Mesothelial cell of epicardium (in vitro differentiated cells): ENCODE measurements at regions not wholly inside any gene's neighbourhood (a gene's known extent, or its start where the extent isn't known, plus 50 kb on each side); places are given as distances from the start of the nearest gene placed in this dataset.
"Not testable (repeated sequence)": the region's sequence is repeated elsewhere in the genome, so short reads cannot be mapped to it uniquely, and the experiment has no call there.

ENCODE experiments used
- DNase-seq, 2 experiments: peaks; one replicate each; pipeline ENCODE4 v3.0.0; 2021; ENCODE audit warnings: low spot score in 2 of 2; ENCODE audit not compliant: unreplicated experiment in 2 of 2
- H3K27ac Mint-ChIP-seq: 2 replicates; pipeline ENCODE4 v1.8.0; 2021; ENCODE audit warnings: mixed read lengths
- H3K27me3 Mint-ChIP-seq: 2 replicates; pipeline ENCODE4 v1.8.0; 2021; ENCODE audit warnings: low read depth, mixed read lengths
- H3K36me3 Mint-ChIP-seq: 2 replicates; pipeline ENCODE4 v1.8.0; 2021; ENCODE audit warnings: mixed read lengths
- H3K4me1 Mint-ChIP-seq: 2 replicates; pipeline ENCODE4 v1.8.0; 2021; ENCODE audit warnings: mixed read lengths
- H3K4me3 Mint-ChIP-seq: 2 replicates; pipeline ENCODE4 v1.8.0; 2021; ENCODE audit warnings: mild to moderate bottlenecking, moderate library complexity, mixed read lengths
- H3K9me3 Mint-ChIP-seq: 2 replicates; pipeline ENCODE4 v1.8.0; 2021; ENCODE audit warnings: mixed read lengths
- CTCF ChIP-seq: fragments of 200-600 bp; sonication (generic); IDR thresholded peaks from one replicate; pipeline ENCODE4 v1.5.0; 2021; ENCODE audit warnings: antibody characterized with exemption; ENCODE audit not compliant: unreplicated experiment

GRCh38 chr7:152505606-152506005 lies 69.8 kb upstream of the KMT2C start:
- Mint-ChIP-seq H3K9me3 (no peaks in the 10 kb centered on the region), H3K4me1 (peaks cover 6% of the 10 kb centered on the region), H3K36me3 (no peaks in the 10 kb centered on the region), H3K27me3 (no peaks in the 10 kb centered on the region), H3K27ac (peak overlapping the region; percentile 53), H3K4me3 (no peak overlapping the region)
- no peak for DNase-seq
- TF ChIP-seq CTCF, result no peak

GRCh38 chr7:152504816-152505215 lies 69.0 kb upstream of the KMT2C start:
- TF ChIP-seq CTCF, result no peak
- H3K4me3 Mint-ChIP-seq, result no peak overlapping the region
- H3K27ac Mint-ChIP-seq, result peak overlapping the region; percentile 94
- H3K36me3 Mint-ChIP-seq, result no peaks in the 10 kb centered on the region
- H3K9me3 Mint-ChIP-seq, result no peaks in the 10 kb centered on the region
- peaks cover 6% of the 10 kb centered on the region for H3K4me1 Mint-ChIP-seq
- DNase-seq, result no peak
- no peaks in the 10 kb centered on the region for H3K27me3 Mint-ChIP-seq

GRCh38 chr7:152504367-152504766 lies 68.6 kb upstream of the KMT2C start:
- no peak for TF ChIP-seq CTCF
- Mint-ChIP-seq H3K27ac (peak overlapping the region; percentile 94), H3K9me3 (no peaks in the 10 kb centered on the region), H3K36me3 (no peaks in the 10 kb centered on the region), H3K27me3 (no peaks in the 10 kb centered on the region), H3K4me3 (no peak overlapping the region), H3K4me1 (peaks cover 6% of the 10 kb centered on the region)
- DNase-seq, result peak in 1 of 2 experiments; percentile 40

GRCh38 chr7:152502813-152503790 lies 67.3 kb upstream of the KMT2C start:
- Mint-ChIP-seq H3K4me3 (no peak overlapping the region), H3K36me3 (no peaks in the 10 kb centered on the region), H3K27ac (peak overlapping the region; percentile 43), H3K27me3 (no peaks in the 10 kb centered on the region), H3K9me3 (no peaks in the 10 kb centered on the region), H3K4me1 (peaks cover 6% of the 10 kb centered on the region)
- no peak for DNase-seq
- no peak for TF ChIP-seq CTCF

- Mint-ChIP-seq H3K27me3 (no peaks in the 10 kb centered on the region), H3K4me3 (no peak overlapping the region), H3K27ac (no peak overlapping the region), H3K4me1 (peaks cover 6% of the 10 kb centered on the region), H3K36me3 (no peaks in the 10 kb centered on the region), H3K9me3 (no peaks in the 10 kb centered on the region)
- no peak for DNase-seq
- TF ChIP-seq CTCF, result no peak
Observed at GRCh38 chr7:152501506-152501905, 65.7 kb upstream of the KMT2C start.

- H3K27me3 Mint-ChIP-seq, H3K9me3 Mint-ChIP-seq, H3K4me1 Mint-ChIP-seq, DNase-seq, H3K4me3 Mint-ChIP-seq, H3K27ac Mint-ChIP-seq, H3K36me3 Mint-ChIP-seq: not testable (repeated sequence)
Observed at GRCh38 chr7:152499969-152500368, 64.2 kb upstream of the KMT2C start.
